Small intestine (tissue), 7 donors: ENCODE measurements at regions not wholly inside any gene's neighbourhood (a gene's known extent, or its start where the extent isn't known, plus 50 kb on each side); places are given as distances from the start of the nearest gene placed in this dataset.
A peak's percentile ranks its signal among the peaks of the same experiment; 100 is the strongest.

Experiments used
- DNase-seq, 2 donors: peaks; one replicate each; pipeline versions ENCODE4 v3.0.0 to v3.0.0-alpha.2; 2013
- FAIRE-seq: peaks from 2 replicates; lab custom pipeline; 2012; peaks lifted over from hg19 to GRCh38; lab: Jason Lieb, UNC
- H3K27ac ChIP-seq, 3 donors: one replicate each; pipeline ENCODE4 v1.5.1; 2013; ENCODE audit warnings: low read length in 2 of 3, mild to moderate bottlenecking in 2 of 3, control low read depth in 1 of 3, inconsistent platforms in 1 of 3, low read depth in 1 of 3, moderate library complexity in 1 of 3
- H3K27me3 ChIP-seq, 3 donors: one replicate each; pipeline ENCODE4 v1.6.1; 2013; ENCODE audit warnings: low read length in 3 of 3, inconsistent platforms in 1 of 3; ENCODE audit not compliant: control insufficient read depth in 3 of 3, insufficient read depth in 3 of 3
- H3K36me3 ChIP-seq, 3 donors: one replicate each; pipeline ENCODE4 v1.6.1; 2013; ENCODE audit warnings: low read length in 3 of 3, inconsistent platforms in 1 of 3, low read depth in 1 of 3, mild to moderate bottlenecking in 1 of 3, moderate library complexity in 1 of 3; ENCODE audit not compliant: control insufficient read depth in 3 of 3, insufficient read depth in 2 of 3
- H3K4me1 ChIP-seq, 3 donors: one replicate each; pipeline ENCODE4 v1.6.1; 2013; ENCODE audit warnings: low read length in 2 of 3, inconsistent platforms in 1 of 3, low read depth in 1 of 3, mild to moderate bottlenecking in 1 of 3, moderate library complexity in 1 of 3; ENCODE audit not compliant: control insufficient read depth in 3 of 3, insufficient read depth in 2 of 3
- H3K4me3 ChIP-seq, 3 donors: one replicate each; pipeline ENCODE4 v1.5.1; 2013; ENCODE audit warnings: low read length in 3 of 3, control low read depth in 1 of 3, inconsistent platforms in 1 of 3, low read depth in 1 of 3, mild to moderate bottlenecking in 1 of 3, moderate library complexity in 1 of 3
- H3K9me3 ChIP-seq, 2 donors: one replicate each; pipeline ENCODE4 v1.6.1; 2013; ENCODE audit warnings: low read depth in 1 of 2, low read length in 1 of 2; ENCODE audit not compliant: control insufficient read depth in 2 of 2, insufficient read depth in 1 of 2
- WGBS, 3 donors: extraction: QIAGEN DNeasy Blood & Tissue Kit; methylation state at CpG; one replicate each; pipeline ENCODE4 v1.1.7; 2013; 5-methylcytosine and 5-hydroxymethylcytosine counted together
- donor health status: healthy with polysubstance abuse.
- donor health status: control.
- donor health status: control.
- donor health status: Bipolar disorder and iron deficiency.
- donor health status: healthy.

DNA sequence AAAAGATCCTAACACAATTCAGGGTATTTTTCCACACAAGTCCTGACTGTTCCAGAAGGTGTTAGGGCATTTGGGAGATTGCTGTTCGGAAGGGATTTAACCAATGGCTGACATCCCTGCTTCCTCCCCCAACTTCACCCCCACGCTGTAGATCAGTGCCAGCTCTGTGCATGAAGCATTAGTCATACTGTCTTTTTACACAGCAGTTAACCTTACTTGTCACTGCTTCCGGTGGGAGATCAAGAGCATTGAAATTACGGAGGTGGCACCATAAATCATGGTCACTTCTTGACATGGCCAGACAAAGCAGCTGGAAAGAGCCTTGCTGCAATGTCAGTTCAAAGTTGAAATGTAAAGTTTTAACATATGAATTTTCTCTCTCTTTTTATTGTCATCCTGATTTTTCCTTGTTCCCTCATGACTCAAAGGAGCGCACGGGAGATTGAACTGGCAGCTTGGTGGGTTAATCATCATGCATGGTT lies 70.2 kb downstream of the HRH4 start:
- DNase-seq = peak; percentile 23 to 30
- peaks cover 0 to 2% (median 0%) of the 10 kb centered on the region in 3 donors for H3K27me3 ChIP-seq
- H3K36me3 ChIP-seq = no peaks in the 10 kb centered on the region
- peaks cover 0 to 5% (median 3%) of the 10 kb centered on the region in 3 donors for H3K4me1 ChIP-seq
- H3K27ac ChIP-seq = no peak overlapping the region
- H3K4me3 ChIP-seq = no peak overlapping the region
- WGBS, 3 donors = 27 to 34% (median 31%) methylated on average over 6 of the region's 6 CpGs
- no peaks in the 10 kb centered on the region for H3K9me3 ChIP-seq
- FAIRE-seq = no peak

DNA sequence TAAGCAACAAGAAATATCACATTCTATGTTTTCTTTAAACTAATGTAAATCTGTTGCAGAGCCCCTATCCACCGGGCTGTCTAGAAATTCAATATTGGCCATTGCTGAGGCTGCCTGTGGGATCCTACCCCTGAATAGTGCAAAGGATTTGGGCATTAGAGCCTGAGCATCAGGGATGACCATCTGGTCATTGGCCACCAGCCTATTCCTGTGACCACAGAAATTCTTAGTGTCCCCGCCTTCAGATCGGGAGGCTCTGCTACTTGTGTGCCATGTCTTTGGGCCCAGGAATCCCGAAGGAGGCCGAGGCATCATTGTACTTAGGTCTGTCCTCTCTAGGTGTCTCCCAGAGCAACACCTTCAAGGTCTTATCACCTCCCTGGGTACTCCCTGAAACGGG lies 73.8 kb downstream of the HRH4 start:
- 69 to 90% (median 74%) methylated on average over 6 of the region's 6 CpGs for WGBS, 3 donors
- Histone ChIP-seq H3K36me3 (no peaks in the 10 kb centered on the region), H3K9me3 (no peaks in the 10 kb centered on the region), H3K4me1 (peaks cover 0 to 20% (median 7%) of the 10 kb centered on the region in 3 donors), H3K27me3 (peaks cover 0 to 4% (median 0%) of the 10 kb centered on the region in 3 donors), H3K27ac (no peak overlapping the region), H3K4me3 (no peak overlapping the region)
- no peak for FAIRE-seq
- DNase-seq = no peak

DNA sequence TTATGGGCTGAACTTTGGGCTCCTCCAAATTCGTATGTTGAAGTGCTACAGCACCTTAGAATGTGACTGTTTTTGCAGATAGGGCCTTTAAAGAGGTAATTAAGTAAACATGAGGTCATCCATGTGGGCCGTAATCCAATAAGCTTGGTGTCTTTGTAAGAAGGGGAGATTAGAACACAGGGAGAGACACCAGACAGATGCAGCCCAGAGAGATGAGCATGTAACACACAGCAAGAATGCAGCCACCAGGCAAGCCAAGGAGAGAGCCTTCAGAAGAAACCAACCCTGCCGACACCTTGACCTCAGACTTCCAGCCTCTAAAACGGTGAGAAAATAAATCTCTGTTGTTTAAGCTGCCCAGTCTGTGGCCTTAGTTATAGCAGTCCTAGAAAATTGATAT lies 74.3 kb downstream of the HRH4 start:
- H3K4me1 ChIP-seq = peaks cover 0 to 20% (median 7%) of the 10 kb centered on the region in 3 donors
- no peak overlapping the region for H3K27ac ChIP-seq
- H3K36me3 ChIP-seq = no peaks in the 10 kb centered on the region
- WGBS, 3 donors = 42 to 49% (median 43%) methylated on average over 4 of the region's 4 CpGs
- DNase-seq (no peak), FAIRE-seq (no peak)
- H3K9me3 ChIP-seq = no peaks in the 10 kb centered on the region
- no peak overlapping the region for H3K4me3 ChIP-seq
- H3K27me3 ChIP-seq = peaks cover 0 to 4% (median 0%) of the 10 kb centered on the region in 3 donors

DNA sequence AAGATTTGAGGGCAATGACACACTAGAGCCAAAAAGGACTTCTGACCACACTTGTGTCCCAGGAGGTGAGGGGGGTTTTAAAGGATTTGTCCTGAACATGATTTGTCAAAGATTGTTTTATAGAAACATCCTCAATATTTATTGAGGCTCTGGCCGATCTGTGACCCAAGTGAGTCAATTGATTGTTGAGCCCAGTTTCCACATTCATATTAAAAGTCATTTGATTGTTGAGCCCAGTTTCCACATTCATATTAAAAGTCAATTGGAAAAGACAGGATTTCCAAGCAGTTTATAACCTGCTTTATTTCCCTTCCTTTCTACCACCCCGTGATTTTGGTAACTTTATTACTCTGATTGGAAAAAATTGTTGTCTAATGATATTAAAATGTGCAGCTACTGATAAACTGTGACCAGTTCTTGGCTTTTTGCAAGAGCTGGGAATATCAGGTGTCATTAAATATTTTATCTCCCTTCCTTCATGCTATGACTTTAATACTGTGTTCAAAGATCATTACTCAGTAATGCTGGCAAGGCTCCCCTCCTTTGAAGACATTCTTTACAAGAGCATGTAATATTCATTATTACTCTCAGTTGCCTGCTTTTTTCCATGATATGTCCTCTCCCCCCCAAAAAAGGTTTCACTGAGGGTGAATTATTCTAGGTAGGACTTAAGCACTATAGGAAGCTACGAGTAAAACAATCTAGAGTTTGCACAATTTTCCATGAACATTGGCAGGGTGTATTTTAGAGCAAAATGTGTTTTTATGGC lies 75.3 kb downstream of the HRH4 start:
- peaks cover 0 to 20% (median 7%) of the 10 kb centered on the region in 3 donors for H3K4me1 ChIP-seq
- no peak overlapping the region for H3K4me3 ChIP-seq
- peaks cover 0 to 3% (median 0%) of the 10 kb centered on the region in 3 donors for H3K27me3 ChIP-seq
- peak; percentile 29 to 72 for DNase-seq
- no peaks in the 10 kb centered on the region for H3K36me3 ChIP-seq
- H3K27ac ChIP-seq = no peak overlapping the region
- no peaks in the 10 kb centered on the region for H3K9me3 ChIP-seq
- 16 to 48% (median 37%) methylated on average over 3 of the region's 3 CpGs for WGBS, 3 donors
- FAIRE-seq = no peak

DNA sequence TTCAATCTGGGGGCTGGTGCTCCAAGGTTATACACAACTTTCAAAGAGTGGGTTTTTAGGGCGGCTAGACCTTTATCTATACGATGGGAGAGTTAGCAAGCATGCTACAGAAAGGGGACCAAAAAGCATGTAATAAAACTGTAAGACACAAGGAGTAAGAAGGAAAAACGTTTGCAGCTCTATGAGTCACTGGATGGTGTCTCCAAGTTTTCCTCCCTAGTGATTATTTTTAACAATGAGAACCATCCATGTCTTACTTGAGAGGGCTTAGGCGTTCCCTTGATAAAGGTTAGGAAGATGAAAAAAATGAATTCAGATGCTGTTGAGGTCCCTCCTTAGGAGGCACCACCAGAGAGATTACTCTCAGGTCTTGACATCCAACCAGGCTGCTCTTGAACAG lies 75.9 kb downstream of the HRH4 start:
- Histone ChIP-seq H3K27me3 (peaks cover 0 to 3% (median 0%) of the 10 kb centered on the region in 3 donors), H3K27ac (no peak overlapping the region), H3K9me3 (no peaks in the 10 kb centered on the region), H3K4me3 (no peak overlapping the region), H3K4me1 (peaks cover 0 to 20% (median 7%) of the 10 kb centered on the region in 3 donors), H3K36me3 (no peaks in the 10 kb centered on the region)
- DNase-seq (peak in 1 of 2 donors; percentile 24), FAIRE-seq (no peak)
- WGBS, 3 donors = 10 to 50% (median 22%) methylated on average over 4 of the region's 4 CpGs

DNA sequence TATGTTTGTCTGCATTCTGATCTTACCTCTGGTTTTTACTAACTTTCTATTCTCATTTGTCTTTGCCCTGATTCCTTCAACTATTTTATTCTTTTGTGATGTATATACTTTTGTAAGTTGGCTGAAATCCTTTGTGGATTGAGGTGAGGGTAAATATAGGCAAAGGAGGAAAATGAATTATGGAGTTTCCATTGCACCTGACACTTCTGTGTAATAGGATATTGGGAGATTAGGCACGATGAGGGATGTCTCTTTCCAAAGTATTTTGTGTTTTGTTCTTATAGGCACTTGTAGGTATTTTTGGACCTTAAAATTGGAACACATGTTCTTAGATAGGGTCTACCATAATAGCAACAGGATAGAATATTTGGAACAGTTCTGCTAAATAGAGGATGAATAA lies 76.4 kb downstream of the HRH4 start:
- H3K27ac ChIP-seq = no peak overlapping the region
- no peaks in the 10 kb centered on the region for H3K36me3 ChIP-seq
- no peak for FAIRE-seq
- no peak for DNase-seq
- H3K9me3 ChIP-seq = no peaks in the 10 kb centered on the region
- H3K27me3 ChIP-seq = peaks cover 0 to 3% (median 0%) of the 10 kb centered on the region in 3 donors
- 68 to 82% (median 70%) methylated on average over 1 of the region's 1 CpG for WGBS, 3 donors
- peaks cover 0 to 20% (median 7%) of the 10 kb centered on the region in 3 donors for H3K4me1 ChIP-seq
- H3K4me3 ChIP-seq = no peak overlapping the region

DNA sequence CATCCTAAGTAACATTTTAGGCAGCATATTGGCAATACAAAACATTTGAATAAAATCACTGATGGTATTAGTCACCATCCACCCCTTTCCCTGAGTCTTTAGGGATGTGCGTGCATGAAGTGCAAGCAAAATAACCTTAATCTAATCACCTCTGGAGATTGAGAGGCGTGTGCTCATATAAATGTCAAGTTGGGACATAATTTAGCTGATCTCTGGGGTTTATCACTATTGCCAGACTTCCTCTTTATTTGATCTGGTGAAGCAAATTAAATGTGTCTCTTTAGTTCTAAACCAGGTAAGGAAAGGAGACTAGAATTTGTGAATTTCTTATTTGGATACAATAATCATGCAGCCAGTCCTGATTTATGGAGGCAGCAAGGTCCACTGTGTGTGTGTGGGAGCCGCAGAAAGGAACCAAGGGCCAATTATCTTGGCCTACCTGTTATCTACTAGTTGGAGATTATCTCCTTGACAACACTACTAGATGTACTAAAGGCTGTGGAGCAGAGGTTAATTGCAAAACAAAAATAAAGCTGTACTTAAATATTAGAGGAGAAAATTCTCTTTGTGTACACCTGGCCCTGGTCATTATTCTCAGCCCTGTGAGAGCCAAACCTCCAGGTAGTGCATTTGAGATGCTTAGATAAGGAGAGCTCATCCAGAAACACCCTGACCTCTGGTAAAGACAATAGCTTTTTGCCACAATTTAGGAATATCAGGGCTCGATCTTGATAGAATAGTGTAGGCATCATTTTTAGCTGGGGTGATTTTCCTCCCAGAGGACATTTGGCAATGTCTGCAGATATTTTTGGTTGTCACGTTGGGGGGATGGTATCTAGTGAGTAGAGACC lies 78.2 kb downstream of the HRH4 start:
- Histone ChIP-seq H3K27me3 (peaks cover 0 to 3% (median 0%) of the 10 kb centered on the region in 3 donors), H3K4me1 (peaks cover 0 to 20% (median 7%) of the 10 kb centered on the region in 3 donors), H3K27ac (no peak overlapping the region), H3K9me3 (no peaks in the 10 kb centered on the region), H3K4me3 (no peak overlapping the region), H3K36me3 (no peaks in the 10 kb centered on the region)
- WGBS, 3 donors = 7 to 41% (median 16%) methylated on average over 5 of the region's 5 CpGs
- peak; percentile 39 to 78 for DNase-seq
- FAIRE-seq = no peak

DNA sequence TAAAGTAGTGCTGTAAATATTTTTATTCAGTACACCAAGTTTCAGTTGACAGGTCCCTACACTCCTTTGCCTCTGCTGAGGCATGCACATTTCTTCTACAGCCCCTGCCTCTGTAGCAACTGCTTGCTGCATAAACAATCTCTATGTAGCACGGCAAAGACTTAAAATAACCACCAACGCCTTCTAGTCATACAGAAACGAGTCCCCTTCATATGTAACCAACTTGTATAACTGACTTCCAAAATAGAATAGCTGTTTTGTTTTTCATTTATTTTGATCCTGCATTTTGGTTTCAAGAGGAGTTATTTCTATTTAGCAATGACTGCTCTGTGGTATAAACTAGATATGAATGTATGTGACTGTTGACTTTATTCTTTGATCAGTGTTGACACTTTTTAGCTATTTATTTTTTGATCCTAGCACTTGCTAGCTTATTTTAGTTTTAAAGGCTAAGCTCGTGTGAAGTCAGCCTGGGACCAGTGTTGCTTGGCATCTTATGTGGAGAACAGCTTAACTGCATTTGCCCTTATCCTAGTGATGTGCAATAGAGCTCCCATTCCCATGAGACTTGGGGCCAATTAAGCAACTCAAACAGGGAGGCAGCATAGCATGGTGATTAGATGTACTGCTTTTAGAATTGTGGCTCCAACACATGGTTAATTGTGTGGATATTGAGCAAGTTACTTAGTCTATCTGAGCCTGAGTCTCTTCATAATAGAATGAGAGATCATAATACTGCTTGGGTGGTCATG lies 79.6 kb downstream of the HRH4 start:
- 58 to 87% (median 71%) methylated on average over 4 of the region's 4 CpGs for WGBS, 3 donors
- no peaks in the 10 kb centered on the region for H3K36me3 ChIP-seq
- H3K27ac ChIP-seq = no peak overlapping the region
- peaks cover 0 to 20% (median 7%) of the 10 kb centered on the region in 3 donors for H3K4me1 ChIP-seq
- H3K4me3 ChIP-seq = no peak overlapping the region
- FAIRE-seq = no peak
- H3K9me3 ChIP-seq = no peaks in the 10 kb centered on the region
- H3K27me3 ChIP-seq = peaks cover 0 to 3% (median 0%) of the 10 kb centered on the region in 3 donors
- no peak for DNase-seq
